ENCODE measurements at regions not wholly inside any gene's neighbourhood (a gene's known extent, or its start where the extent isn't known, plus 50 kb on each side); places are given as distances from the start of the nearest gene placed in this dataset.

DNA sequence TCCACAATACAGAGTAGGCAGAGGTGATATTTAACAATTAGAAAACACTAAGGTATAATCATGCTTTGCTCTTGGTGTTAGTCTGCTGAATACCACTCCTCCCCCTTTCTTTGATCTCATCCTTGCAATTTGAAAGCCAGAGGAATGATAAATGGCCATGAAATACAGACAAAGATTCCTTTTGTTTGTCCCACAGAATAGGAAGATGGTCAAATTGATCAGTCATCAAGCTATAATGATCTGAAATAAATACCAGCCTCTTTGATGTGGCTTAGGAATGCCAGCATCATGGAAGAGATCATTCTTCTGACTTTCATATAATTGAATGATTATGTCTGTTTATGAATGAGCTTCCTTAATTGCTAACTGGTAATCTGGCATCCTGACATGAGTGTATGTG lies 1541.7 kb upstream of the CDH8 start:
- DNase-seq: no peak

DNA sequence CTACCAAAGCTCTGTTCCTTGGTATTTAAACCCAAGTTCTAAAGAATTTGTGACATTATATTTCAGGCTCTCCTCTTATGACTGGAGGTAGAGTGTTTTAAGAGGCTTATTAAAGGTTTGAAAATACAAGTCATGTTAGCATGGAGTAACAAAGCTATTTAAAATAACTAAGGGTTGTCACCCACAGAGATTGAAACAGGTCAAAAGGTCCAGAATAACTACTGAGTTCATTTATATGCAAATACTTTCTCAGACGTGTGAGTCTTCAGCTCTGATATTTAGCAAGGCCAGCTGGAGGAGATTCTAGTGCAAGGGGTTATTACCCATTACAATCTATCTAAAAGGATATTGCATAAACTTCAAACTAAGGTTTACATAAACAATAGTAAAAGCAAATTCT lies 1538.8 kb upstream of the CDH8 start:
- no peak for DNase-seq

DNA sequence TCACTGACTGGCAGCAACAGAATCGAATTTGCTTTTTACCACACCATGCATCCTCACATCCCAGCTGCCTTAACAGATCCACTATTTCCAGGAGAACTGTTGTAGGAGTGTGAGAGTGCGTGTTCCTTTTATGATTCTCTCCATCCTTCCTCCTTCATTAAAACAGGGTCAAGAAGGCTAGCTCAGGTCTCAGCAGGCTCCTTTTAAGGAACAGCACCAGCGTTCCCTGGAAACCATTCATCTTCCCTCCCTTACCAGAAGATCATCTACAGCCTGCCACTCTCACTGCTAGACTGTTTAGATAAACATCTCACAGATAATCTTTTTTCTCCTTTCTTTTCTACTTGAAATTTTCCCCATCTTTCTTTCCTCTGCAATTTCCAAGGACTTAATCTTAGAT lies 1531.9 kb upstream of the CDH8 start:
- no peak for DNase-seq

DNA sequence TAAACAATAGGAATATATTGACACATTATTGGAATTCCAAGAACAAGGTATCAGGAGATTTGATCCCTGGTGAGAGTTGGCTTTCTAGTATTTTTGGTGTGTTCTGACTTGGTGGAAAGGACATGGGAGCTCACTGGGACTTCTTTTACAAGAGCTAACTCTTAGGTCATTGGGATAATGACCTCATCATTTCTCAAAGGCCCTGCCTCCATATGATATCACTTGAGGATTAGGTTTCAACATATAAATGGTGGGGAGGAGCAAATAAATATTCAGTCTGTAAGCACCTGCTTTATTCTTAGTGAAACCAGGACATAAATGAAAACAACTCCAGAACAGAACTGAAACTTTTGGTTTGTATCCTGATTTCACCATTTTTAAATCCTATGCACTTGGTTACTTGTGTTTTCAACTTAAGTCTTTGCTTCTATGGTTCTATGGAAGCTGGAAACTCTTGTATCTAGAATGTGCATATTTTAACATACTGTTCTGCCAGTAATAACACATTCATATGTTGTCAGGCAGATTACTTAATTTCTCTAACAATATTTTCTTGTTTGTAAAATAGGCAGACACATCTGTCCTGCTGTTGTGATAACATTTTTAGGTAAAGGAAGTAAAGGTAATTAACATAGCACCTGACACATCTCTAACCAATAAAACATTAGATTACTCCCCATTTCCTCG lies 1527.7 kb upstream of the CDH8 start:
- DNase-seq: no peak

DNA sequence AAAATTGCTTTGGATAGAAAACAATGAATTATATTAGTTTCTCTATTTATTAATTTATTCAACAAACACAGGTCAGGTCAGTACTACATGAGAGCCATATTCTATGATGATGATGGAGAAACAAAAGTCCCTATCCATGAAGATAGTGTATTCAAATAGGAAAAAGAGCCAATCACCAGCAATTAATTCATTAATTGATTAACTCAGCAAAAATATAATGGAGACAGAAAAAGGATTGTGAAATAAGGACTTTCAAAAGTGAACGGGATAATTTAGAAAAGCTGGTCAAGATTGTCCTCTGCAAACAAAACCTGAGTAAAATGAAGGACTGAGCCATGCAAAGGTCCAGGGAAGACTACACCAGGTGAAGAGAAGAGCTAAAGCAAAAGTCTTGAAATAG lies 1517.7 kb upstream of the CDH8 start:
- no peak for DNase-seq

DNA sequence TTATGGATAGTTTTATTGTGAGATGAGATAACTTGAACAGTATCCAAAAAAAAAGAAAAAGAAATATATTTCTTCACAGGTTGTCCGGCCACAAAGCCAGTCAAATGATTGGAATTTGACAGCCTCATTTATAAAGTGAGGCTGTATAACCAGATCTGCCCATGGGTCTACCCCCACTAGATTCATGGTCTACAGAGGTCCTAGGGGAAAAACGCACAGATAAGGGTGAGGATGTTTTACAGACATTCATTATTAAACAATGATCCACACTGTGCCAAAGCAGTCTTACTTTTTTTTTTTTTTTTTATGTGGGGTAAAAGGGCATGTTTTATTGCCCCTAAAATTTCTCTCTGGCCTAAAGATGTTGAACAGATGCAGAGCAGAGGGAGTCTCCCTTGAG lies 1503.0 kb upstream of the CDH8 start:
- no peak for DNase-seq

DNA sequence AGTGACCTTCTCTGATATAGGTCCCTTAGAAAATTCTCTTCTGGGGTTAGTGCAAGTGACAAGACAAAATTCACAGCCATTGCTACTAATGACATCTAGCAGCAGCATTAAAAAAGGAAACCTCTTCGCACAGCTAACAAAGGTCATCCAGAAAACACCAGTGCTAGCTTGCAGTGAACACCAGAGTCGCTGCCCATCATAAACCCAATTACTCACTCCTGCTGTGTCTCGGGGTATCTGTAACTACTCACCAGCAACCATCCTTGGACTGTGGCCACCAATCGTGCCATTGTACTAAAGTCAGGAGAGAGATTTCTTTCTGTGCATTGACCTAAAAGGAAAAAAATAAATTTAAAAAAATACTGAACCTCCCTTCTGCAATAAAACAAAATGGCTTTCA lies 1494.7 kb upstream of the CDH8 start:
- no peak for DNase-seq

DNA sequence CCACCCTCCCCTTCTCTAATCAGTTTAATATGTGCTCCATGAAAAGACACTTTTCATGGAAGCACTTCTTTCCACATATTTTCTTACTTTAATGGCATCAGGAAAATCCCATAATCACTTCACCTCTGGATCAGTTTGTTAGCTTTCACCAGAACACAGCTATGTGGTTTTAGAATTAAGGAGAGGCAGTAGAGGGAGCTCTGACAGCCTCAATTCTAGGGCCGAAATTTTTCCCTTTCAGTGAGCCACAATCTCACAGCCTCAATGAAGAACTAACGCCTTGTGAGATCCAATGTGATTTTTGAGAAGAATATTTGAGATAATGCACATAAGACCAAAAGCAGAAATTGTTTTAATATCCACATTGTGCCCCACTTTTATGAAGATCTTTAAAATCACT lies 1494.0 kb upstream of the CDH8 start:
- DNase-seq: no peak

DNA sequence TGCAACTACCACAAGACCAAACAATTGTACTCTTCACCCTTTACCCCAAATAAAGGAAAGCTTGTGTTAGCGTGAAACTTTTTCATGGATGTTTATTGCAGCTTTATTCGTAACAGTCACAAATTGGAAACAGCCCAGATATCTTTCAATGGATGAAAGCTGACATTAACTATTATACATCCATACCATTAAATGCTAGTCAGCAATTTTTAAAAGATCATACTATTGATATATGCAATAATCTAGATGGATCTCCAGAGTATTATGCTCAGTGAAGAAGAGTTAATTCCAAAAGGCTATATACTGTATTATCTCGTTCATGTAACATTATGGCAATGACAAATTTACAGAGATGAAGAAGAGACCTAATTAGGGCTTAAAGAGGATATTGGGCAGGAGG lies 1491.2 kb upstream of the CDH8 start:
- no peak for DNase-seq

DNA sequence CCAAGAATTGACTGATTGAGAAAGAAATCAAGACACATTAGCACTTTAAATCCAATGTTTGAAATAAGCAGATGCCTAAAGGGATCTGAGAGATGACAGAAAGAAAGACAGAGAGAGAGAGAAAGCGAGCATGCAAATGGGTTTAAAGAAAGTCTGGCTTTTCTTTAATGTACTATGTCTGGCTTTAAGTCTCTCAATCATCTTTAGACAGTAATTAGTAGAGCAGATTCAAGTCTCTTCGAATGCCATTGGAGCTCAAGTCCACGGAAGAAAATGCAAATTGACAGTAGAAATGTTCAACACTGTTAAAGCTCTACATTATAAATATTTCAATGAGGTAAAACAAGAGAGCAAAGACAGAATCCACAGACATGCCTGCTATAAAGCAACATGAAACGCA lies 1480.2 kb upstream of the CDH8 start:
- DNase-seq: no peak

DNA sequence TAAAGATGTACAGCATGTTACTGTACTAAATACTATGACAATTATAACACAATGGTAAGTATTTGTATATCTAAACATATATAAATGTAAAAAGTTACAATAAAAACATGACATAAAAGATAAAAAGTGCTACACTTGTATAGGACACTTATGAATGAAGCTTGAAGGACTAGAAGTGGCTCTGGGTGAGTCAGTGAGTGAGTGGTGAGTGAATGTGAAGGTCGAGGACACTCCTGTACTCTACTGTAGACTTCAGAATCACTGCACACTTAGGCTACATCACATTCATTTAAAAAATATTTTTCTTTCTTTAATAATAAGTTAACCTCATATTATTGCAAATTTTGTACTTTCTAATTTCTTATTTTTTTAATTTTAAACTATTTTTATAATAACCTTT lies 1476.7 kb upstream of the CDH8 start:
- no peak for DNase-seq

DNA sequence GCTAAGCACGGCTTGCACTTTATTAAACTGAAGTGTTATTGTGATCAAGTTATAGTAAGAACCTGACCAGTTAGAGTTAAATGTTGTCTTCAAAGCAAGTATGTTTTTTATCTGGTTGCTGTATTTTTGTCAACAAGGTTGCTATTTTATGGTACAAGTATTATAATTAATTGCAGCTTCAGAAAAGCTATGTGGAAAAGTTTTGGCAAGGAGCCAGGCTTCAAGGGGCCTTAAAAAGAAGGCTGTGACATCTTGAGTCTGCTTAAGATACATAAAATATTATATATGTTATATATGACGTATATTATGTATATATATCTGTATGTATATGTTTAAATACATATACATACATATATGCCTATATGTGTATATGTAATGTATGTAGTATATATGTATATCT lies 1461.2 kb upstream of the CDH8 start:
- DNase-seq: no peak

DNA sequence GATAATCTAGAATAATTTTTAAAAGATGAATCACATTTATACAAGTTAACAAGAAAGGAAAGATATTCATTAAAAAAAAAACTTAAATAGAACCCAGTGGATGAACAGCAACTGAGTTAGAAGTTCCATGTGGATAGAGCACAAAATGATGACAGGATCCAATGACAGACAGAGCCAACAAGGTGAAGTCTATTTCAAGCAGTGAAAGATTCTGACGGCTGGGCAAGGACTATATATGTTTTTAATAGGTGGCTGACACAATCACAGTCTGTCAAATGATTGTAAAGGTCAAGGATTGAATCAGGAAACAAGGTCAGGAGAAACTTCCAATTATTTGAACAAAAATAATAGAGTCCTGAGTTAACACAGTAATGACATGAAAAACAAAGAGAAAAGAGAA lies 1460.0 kb upstream of the CDH8 start:
- DNase-seq: no peak

DNA sequence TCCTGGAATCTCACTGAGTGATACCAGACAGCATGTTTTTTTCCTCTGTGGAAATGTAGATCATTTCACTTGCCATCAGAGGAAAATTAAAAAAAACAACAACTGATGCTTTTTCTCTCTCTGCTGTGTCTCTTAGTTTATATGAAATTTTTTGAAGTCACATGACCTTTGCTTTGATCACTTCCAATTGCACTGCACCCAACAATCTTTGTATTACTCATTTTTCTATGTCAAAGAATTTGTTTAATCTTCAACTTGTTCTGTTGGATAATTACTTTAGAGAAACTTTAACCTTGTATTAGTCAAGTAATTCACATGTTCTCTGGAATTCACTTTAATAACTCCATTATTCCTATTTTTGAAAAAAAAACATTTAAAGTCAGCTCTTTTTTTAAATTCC lies 1452.7 kb upstream of the CDH8 start:
- no peak for DNase-seq

DNA sequence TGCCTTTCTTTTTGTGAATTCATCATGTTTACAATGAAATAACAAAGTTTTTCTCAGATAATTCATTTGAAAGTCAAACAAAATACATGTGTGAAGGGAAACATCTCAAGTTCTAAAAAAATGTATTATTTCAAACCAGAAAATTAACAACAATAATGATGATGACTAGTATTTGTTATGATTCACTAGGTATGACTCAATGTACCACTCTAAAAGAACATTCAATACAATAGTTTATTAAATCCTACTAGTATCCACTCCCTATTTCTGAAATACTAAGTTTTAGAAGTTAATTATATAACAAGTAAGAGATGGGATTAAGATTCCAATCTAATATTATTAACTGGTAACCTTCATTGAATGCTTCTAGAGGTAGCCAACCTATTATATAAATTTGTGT lies 1444.8 kb upstream of the CDH8 start:
- no peak for DNase-seq

DNA sequence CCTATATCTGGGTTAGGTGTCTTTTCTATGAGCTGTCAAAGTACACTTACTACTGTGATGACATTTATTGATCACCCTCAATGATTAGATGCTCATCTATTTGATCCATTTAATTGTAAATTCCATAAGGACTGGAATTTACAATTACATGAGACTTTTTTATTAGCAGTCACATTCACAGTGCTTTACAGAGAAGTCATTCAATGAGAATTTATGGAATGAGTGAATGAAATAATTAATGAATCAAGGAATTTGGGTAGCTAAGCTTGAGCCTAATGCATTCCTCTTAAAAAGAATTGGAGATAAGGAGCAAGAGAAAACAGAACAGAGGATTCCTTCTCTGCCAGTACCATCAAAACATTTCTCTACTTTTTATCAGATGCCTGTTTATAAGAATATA lies 1437.5 kb upstream of the CDH8 start:
- DNase-seq: no peak

DNA sequence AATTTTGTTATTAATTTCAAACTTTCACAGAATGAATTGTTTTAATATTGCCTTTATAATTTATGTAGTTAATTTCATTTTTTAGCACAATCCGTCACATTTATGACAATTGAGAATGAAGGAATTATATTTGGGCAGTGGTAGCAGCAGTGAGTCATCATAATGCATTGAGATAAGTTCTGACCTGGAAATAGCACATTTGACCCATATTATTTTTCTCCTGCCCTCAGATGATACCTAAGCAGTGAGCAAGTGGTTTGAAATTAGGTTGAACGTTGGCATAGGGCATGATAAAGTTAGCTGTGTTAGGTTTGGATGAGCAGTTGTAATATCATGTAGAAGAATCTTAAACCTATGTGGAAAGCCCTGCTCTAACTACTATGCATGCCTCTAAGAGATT lies 1431.3 kb upstream of the CDH8 start:
- DNase-seq: no peak

DNA sequence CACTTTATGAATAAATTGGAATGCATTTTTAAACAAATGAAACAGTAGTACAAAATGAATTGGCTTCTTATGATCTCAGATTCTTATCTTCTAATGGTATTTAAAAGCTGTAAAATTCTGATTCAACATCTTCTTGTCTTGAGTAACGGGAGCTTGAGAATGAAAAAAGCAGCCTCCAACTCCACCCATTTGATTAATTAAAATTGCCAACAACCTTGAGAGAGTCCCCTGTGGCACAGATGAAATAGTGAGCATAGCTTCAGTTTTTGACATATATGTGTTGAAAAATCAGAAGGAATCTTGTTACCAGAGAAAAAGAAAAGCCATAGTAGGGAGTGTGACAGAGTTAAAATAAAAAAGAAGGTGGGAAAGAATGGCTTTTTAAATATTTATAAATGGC lies 1426.1 kb upstream of the CDH8 start:
- DNase-seq: no peak

DNA sequence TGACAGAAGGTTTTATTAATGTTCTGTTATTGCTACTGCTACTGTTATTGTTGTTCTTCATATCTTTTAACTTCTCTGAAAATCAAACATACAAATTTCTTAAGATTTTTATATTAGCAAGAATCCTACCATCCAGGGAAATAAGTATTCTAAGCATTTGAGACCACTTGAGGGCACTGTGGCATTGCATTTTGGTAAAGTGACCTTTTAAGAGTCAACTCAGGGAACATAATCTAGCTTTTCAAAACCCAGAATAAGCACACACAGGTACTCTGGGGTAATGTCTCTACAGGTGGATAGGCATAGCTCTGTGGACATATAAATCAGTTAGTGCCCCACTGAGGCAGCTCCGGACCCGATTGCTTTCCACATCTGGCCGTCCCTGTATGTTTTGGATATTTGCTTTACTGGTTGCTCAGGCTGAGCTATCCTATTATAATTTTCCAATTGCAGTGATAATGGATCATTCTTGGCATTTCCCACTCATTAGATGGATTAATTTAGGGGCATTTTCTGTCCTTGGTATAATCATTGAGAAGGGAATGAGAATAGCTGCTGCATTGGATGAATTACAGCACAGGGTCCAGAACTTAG lies 1425.1 kb upstream of the CDH8 start:
- no peak for DNase-seq

DNA sequence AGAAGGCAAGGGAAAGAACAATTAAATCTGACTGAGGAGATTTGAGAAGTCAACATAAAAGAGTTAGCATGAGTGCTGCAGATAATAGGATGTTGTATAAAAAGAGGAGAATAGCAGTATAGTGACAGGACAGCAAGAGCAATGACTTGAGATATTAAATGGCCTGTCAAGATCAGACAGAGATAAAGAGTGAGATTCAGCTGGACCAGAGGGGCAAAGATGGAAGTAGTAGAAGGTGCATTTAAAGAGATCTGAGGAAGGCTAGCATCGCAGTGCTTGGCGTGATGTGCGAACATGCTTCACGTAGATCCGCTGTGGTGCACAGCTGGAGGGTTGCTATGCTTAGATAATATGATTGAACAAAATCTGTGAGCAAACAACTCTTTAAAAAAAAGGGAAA lies 1422.6 kb upstream of the CDH8 start:
- DNase-seq: no peak

DNA sequence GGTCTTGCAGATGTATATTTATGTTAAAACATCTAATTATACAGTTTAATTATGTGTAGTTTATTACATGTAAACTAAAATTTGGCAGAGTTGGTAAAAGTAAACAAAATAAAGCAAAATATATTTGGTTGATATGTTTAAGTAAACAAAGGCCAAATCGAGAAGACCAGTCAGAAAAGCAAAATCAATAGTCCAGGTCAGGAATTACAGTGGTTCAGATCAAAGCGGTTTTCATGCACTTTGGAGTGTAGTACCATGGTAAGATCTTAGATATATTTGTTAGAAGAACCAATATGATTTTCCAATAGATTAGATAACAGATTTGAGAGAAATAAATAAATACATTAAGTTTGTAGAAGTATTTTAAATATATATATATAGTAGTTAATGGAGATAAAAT lies 1421.6 kb upstream of the CDH8 start:
- DNase-seq: no peak

DNA sequence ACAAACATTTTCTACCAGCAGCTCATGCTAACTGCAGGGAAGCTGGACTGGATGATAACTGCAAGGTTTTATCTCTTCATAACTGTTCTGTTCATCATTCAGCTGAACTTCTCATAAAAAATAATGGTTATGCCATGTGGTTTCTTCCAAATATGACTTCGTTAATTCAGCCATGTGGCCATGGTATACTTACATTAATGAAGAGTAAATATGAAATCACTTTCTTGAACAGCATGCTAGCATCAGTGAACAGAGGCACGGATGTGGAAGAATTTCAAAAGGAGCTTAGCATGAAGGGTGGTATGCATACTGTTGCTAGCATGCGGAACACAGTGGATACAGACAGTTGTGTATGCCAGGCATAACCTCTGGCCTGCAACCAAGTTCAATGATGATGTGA lies 1417.0 kb upstream of the CDH8 start:
- no peak for DNase-seq

DNA sequence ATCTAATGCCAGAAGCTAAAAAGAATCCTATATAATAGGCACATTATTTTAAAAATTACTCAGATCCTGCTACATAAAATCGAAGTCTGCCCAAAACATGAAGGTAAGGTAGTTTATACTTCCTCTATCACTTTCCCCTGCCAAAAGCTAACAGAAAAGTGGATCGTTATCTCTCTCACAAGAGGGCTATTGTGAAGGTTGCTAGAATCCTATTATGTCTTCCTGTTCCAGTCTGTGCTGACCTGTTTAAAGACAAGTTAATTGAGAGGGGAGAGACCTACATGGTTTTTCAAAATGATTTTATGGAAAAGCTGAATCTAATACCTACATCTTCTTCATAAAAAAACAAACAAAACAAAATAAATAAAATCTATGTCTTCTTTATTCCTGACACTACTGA lies 1410.9 kb upstream of the CDH8 start:
- no peak for DNase-seq

DNA sequence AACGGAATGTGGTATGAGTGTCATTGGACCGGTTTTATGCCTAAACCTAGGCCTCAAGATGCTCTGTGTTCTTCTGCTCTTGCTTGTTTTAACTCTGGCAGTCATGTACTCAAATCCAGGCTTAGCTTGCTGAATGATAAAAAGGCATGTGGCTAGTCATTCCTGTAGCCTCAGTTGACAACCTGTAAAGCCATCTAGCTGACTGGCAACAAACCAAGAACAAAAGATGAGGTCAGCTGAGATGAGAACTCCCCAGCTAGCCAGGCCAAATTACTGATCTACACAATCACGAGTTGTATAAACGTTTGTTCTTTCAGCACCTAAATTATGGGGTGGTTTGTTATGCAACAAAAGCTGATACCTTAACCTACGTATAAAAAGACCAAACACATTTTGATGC lies 1406.0 kb upstream of the CDH8 start:
- no peak for DNase-seq

DNA sequence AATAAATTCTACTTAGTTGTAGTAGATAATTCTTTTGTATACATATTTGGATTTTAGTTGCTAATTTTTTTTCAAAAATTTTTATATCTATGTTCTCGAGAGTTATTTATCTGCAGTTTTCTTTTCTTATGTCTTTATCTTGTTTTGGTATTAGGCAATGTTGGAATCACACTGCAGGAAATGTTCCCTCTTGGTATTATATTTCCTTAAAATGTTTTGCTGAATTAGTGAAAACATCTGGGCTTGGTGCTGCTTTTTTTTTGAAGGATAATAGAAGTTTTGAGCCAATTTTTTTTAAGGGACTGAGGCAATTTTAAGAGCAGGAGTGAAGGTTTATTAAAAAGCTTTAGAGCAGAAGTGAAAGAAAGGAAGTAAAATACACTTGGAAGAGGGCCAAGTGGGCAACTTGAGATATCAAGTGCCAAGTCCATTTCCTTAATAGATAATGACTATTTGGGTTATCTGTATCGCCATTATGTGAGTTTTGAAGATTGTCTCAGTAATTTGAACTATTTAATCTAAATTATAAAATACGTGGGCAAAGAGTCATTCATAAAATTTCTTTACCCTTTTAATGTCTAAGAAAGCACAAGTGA lies 1390.1 kb upstream of the CDH8 start:
- no peak for DNase-seq

All from activated CD4-positive, alpha-beta T cell treated with anti-CD3 and anti-CD28 coated beads, Interleukin-2, amount 50 U/mL, for 16 hours (primary cell).